Suppressor macrophage (primary cell): ENCODE measurements at regions not wholly inside any gene's neighbourhood (a gene's known extent, or its start where the extent isn't known, plus 50 kb on each side); places are given as distances from the start of the nearest gene placed in this dataset.
"Not testable (repeated sequence)": the region's sequence is repeated elsewhere in the genome, so short reads cannot be mapped to it uniquely, and the experiment has no call there.

Experiments
- DNase-seq, 4 experiments: peaks; one replicate each; pipeline ENCODE4 v3.0.0-alpha.2; 2020 to 2022

DNA sequence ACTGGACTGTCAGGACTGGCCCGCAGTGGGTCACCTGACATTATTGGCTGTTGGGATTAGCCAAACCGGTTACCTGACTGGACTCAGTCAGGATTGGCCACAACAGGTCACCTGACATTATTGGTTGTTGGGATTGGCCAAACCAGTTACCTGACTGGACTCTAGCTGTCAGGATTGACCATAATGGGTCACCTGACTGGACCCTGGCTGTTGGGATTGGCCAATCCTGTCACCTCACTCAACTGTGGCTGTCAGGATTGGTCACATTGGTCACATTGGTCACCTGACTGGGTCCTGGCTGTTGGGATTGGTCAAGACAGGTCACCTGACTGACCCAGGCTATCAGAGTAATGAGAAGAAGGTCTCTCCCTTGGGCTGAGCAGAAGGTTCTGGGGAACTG, 207.7 kb upstream of the SDK2 start:
- DNase-seq, result no peak

DNA sequence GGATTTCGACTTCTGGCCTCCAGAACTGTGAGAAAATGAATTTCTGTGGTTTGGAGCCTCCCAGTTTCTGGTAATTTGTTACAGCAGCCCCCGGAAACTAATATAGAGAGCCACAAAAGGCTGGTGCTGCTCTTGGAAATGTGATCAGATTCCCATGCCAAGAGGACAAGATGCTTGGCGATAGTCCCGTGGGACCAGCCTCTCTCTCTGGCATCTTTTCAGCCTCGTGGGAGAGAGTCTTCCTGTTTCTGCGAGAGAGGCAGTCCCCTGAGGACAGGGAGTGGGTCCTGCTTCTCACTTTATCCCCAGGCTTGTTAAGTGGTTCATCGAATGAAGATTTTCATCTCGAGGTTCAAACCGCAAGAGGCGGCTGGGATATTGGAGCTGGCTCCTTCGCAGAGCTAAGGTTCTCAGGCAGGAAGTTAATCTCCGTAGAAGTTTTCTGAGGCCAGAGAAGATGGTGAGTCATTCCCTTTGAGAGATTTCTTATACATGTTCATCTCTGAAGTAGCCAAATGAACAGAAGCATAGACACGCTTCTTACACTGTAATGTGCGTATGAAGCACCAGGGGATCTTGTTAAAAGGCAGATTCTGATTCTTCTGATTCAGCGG, 211.6 kb upstream of the SDK2 start:
- DNase-seq, result no peak

DNA sequence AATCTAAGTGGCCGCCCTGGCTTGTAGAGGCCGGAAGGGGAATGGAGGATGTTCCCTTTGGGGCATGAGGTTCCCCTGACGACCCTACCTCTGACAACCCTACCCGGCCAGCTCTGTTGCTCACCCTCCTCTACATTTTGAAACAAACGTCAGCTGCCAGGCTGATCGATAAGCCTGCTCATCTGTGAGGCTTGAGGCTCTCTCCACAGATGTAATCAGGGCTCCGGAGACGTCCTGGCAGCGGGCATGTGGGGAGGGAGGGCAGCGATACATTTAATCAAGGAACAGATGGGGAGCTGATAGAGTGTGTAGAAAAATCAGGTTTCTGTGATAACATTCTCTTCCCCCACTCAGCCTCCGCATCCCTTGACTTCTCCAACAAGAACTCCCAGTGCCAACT, 212.3 kb upstream of the SDK2 start:
- DNase-seq, result no peak

DNA sequence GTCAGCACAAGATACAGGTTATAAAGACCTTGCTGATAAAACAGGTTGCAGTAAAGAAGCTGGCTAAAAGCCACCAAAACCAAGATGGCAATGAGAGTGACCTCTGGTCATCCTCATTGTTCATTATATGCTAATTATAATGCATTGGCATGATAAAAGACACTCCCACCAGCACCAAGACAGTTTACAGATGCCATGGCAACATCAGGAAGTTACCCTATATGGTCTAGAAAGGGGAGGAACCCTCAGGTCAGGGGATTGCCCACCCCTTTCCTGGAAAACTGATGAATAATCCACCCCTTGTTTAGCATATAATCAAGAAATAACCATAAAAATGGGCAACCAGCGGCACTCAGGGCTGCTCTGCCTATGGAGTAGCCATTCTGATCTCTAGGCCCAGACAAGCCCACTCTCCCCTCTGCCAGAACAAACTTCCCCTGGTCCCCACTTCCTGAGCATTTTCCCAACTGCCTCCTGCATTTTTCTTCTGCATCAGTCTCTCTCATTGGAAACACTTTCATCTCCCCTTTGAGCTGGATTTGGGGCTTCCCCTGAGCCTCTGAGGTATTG, 215.3 kb upstream of the SDK2 start:
- DNase-seq, result not testable (repeated sequence)

DNA sequence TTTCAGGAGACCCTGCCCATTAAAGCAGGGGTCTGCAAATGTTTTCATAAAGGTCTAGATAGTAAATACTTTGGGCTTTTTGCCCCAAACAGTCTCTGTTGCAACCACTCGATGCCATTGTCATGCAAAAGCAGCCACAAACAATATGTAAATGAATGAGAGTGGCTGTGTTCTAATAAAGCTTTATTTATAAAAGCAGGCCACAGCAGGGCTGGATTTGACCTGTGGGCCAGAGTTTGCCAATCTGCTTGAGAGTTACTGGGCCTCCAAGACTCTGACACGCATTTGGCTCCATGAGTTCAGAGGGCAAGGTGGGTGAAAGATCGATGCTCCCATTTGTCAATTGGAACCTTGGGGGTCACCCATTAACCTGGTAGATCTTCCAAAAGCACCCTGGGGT, 217.3 kb upstream of the SDK2 start:
- DNase-seq, result no peak

DNA sequence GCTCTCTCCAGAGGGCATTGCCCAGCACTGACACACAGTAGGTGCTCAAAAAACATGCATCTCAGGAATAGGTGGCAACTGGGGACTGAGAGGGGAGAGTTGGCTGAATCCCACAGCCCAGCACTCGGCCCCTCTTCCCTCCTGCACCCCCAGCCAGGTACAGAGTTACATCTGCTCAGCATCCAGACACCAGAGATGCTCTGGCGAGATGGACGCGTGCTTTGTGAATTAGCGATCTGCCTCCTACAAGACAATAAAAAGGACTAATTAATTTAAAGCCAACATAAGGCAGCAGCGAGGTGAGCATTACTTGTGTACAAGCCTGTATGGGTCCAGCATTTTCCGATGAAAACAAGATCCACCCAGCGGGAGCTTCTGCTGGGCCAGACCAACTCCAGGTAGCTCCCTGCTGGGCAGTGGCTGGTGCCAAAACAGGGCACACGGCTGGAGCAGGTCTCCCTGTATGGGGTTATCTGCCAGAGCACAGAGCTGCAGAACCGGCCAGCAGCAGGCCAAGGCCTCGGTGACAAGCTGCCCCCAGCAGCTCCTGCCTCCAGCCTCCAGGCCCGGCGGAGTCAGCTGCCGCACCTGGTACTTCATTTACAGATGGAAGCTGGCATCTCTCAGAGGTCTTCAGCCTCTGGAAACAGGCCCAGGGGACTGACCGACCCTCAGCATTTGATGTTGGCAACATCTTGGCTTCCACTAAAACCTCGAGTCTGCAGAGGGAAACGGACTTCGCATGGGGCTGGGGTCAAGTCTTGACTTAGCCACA, 219.7 kb upstream of the SDK2 start:
- no peak for DNase-seq

DNA sequence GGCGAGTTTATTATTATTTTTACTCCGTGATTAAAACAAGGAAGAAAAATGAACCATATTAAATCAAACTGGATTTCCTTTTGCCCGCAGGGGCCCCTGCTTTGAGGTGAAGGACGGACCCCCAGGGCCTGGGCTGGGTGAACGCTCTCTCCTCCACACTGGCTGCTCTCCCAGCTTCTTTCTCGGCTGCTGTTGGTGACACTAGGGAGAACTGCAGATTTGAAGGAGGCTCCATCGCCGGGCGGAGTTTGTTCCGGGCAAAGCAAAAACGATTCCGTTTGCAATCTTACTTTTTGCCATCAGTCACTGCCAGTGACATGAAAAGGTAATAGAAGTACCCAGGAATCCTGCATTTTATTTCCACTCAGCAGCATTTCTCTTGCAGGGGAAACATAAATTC, 221.6 kb upstream of the SDK2 start:
- DNase-seq, result no peak

DNA sequence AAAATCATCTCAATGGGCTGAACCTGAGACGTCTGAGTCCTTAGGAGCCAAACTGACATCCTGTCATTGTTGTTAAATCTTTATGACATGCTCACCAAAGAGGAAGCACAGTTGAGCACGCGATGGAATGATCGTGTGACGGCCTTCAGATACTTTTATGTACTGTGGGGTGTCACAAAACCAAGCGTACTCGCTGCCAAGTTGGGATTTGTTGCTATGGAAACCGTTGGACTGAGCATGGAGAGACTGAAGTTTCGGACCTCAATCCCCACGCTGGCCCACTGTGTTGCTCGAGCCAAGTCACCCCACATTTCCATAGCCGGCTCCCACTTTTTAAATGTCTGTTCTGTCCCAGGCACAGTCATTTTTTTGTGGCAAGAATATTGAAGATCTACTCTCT, 222.8 kb upstream of the SDK2 start:
- no peak for DNase-seq

DNA sequence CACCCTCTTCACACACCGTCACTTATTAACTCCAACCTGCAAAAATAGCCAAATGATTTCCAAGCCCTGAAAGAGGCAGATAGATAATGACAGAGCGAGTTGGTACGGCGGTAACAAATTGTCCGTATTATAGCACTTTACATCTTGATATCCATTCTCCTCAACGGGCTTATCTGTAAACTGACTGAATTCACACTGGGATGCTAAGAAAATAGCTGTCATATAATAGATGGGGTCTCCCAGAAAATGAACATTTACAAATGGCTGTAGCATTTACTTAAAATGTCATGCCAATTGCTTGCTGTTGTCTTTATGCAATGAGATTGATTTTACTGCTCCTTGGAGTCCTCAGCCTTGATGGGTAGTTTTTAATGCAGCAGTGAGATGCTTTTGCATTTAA, 225.8 kb upstream of the SDK2 start:
- DNase-seq, result no peak

DNA sequence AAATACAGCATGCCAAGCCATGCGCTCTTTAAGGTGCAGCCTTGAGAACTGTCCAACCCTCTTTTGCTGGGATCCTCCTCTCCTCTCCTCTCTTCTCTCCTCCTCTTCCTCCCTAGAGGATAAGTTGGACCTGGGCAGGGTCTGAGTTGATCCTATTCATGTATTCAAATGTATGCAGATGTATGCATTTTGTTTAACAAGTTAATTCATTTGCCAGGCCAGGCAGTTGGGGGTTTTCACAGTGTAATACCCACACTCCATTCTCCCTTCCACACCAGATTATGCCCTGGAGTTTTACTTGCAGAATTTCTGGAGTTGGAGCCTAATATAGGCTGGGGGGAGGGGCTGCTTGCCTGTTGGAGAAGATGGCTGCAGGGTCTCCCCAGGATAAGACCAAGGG, 226.2 kb upstream of the SDK2 start:
- no peak for DNase-seq

DNA sequence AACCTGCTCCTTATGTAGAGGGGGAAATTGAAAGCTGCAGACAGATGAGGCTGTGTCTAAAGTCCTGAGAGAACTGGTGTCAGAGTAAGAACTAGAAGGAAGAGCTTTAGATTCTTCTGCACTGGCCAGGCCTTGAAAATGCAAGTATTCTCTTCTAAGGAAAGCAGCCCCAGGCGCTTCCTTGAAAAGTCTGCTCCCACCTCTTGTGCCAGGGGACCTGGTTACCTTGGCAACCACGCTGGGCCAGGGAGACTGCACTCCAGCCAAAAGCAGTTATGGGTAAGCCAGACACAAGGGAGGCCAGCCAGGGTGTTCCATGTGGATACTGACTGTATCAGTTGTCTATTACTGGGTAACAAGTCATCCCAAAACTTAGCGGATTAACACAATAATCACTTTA, 228.6 kb upstream of the SDK2 start:
- no peak for DNase-seq

DNA sequence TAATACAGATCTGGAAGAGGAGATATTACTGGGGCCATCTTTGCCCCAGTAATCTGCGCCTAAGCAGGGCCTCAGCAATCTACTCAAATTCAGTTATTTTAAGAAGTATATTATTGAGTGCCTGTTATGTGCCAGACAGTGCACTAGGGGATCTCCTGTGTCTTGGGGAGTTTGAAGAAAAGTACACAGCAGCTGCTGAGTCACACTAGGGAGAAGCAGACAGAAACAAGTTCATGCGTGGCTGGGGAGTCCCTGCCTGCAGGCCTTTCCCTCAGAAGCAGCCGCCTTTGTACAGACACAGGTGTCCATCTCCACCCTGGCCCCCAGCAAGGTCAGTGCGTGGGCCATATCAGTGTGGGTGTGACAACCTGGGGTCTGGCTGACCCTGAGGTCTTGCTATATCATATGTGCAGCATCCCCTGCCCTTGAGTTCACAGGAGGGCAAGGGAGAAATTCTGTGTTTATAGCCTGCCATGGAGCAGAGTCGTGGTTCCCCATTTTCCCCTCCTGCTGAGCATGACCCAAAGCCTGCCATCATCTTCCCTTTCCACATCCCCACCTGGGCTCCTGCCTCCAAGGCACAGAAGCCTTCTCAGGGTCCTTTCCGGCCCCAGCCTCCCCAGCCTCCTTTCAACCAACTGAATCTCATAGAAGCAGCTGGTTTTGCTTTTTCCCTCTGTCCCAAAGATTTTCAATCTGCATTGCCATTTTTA, 229.9 kb upstream of the SDK2 start:
- DNase-seq, result peak in 3 of 4 experiments; percentile 10 to 18 (median 11)

DNA sequence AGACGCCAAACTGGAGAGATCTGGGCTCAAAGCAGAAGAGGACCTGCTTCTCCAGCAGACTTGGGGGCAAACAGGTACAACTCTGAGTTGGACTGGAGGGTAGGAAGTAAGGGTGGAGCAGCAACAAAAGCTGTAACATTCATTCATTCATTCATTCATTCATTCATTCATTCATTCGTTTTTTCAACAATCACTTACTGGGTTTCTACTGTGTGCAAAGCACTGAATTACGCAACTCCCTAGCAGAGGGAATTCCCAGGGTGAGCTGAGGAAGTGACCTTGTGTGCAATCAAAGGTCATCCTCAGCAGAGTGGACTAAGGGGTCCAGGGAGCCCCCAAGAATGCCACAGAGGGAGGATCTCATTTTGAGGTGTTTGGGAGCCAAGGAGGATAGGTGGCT, 231.1 kb upstream of the SDK2 start:
- DNase-seq, result peak; percentile 4 to 68 (median 46)

DNA sequence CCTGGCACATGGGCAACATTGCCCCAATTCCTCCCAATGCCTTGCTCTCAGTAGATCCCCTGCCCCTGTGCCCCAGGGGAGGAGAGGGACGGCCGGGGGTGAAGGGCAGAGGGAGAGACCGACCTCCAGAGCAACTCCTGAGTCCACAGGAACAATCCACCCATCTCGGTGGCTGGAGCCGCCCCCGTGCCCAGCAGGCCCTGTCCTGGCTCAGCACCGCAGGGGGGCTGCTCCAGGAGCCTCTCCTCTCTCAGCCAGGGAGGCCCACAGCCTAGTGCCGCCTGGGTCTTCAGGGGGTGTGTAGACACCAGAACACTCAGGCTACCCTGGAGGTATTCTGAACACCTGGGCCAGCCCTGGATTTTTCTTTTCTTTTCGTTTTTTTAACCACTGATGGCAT, 233.7 kb upstream of the SDK2 start:
- no peak for DNase-seq

DNA sequence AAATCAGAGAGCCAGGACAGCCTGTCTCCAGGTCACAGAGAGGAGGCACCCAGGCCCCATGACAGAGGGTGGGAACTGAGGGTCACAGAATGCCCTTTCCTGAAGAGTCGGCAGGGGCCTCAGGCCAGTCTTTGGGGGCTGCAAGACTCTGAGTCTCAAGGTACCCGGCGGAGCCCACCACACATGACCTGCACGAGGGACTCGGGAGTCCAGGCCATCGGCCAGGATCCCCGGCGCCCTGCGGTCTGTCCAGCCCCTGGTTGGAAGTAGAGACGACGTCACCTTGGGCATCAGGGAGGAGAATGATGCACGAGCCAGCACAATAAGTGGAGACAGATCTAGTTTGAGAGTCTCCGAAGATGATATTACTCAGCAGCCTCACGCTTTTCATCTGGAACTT, 234.7 kb upstream of the SDK2 start:
- no peak for DNase-seq

DNA sequence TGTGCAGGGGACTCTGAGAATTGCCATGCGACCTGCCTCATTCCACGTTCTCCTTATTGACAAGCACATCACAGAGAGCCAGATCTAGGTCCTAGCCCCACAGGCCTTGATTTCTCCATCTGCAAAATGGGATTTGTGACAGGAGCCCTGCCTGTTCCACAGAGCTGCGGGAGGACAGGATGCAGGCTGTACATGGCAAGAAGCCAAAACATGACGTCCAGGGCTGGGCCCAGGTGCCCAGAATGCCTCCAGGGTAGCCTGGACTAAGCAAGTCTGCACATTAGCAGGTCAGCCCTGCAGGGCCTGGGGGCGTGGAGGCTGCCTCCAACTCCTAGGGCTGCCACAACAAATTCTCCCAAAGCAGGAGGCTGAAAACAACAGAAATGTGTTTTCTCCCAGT, 235.7 kb upstream of the SDK2 start:
- DNase-seq, result no peak

DNA sequence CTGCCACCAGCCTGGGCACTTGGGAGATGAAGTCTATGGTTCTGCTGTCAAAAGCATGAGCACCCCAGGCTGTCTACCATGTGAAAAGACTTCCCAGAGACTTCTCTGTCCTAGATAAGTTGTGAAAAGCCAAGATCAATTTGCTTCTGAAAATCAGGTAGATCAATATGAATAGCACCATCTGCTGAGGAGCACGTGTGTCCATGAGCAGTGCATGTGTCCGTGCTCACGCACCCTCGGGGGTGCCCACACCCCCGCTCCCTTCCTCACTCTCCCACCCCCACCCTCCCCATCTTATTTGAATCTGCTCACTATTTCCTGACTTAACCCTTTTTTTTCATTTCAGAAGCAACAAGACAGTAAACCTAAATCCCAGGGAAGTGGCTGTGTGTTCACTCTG, 238.3 kb upstream of the SDK2 start:
- no peak for DNase-seq

DNA sequence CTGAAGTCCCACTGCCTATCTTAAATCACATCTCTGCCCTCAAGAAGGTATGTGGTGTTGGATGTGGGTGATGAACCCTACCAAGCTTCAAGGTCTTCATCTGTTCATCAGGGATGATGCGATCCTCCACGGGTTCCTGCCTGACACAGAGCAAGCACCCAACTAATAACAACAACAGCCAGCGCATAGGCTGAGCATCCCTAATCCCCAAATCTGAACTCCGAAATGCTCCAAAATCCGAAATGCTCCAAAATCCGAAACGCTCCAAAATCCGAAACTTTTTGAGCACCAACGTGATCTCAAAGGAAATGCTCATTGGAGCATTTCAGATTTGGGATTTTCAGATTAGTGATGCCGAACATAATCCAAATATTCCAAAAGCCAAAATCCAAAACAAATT, 238.9 kb upstream of the SDK2 start:
- no peak for DNase-seq

DNA sequence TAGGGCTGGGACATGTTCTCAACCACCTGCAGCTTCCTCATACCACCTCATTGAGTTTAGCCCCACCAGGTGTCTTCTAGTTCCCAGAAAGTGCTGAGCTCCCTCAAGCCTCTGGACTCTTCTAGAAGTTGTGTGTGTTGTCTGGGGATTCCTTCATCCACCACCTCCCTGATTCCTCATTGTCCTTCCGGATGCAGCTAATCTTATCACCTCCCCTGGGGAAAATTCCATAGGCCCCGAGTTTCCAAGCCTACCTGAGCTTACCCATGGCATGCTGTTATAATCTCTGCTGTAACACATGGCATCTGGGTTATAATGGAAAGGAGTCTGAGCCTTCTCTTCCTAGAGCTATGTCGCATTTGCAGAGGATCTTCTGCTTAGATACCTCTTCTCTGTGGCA, 243.5 kb upstream of the SDK2 start:
- no peak for DNase-seq

DNA sequence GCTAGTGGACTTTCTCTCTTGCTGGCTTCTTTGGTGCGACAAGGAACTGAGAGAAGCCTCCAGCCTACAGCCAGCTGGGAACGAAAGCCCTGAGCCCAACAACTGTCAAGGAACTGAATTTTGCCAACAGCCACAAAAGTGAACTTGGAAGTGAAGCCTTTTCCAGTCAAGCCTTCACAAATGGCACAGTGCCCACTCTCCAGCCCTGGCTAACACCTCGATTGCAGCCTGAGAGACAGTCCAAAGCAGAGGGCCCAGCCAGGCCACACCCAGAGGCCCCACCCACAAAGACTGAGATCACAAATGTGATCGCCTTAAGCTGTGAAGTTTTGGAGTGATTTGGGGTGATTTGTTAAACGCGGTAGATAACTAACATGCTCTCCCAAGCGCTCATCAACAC, 244.6 kb upstream of the SDK2 start:
- no peak for DNase-seq

DNA sequence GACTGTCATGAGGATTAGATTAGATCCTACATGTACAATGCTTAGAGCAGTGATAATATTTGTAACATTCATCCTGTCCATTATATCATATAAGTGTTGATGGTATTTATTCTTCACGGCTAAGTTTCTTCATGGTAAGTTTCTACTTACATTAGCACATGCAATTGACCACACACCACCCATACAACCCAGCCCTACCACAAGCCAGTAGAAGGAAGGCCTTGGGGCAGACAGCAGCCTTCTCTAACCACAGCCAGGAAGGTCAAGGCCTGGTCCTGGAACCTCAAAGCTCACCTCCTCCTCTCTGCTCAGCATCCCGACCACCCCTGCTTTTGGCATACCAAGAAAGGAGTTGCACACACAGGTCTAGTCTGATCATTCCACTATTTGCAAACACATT, 245.2 kb upstream of the SDK2 start:
- no peak for DNase-seq

DNA sequence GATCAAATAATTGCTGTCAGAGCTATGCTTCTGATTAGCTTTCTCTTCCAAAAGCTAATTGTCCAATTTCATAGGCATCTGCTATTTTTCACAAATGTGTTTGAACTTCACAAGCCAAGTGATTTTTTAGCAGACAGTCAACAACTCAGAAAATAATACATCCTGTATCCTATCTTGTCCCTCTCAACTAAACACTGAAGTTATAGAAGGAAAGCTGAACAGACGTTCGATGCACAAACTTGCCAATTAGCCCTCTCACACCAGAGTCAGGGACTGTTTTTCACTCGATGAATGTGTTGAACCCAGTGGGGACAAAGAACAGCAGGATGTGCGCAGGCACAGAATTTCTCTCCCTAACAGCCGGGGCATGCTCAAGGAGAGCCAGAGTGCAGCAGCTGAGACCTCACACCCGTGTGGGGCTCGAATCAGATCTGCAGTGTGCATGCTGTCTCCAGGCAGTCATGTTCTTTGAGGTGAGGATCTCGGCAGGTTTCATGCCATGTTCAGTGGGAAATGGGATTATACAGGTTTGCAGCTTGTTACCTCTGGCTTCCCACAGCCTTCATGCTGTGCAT, 246.7 kb upstream of the SDK2 start:
- DNase-seq, result no peak

DNA sequence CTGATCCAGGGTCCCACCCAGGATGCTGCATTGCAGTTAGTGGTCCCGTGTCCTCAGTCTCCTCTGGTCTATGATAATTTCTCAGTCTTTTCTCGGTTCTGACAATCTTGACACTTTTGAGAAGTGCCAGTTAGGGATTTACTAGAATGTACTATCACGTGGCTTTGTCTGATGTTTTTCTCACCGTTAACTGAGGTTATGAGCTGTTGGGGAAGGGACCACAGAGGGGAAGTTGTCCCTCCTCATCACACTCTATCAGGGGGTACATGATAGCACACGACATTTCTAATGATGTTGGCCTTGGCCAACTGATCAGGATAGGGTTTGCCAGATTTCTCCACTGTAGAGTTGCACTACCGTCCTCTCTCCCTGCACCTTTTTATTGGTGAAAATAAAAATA, 250.9 kb upstream of the SDK2 start:
- DNase-seq, result no peak
